K562 (cell line): ENCODE measurements at regions not wholly inside any gene's neighbourhood (a gene's known extent, or its start where the extent isn't known, plus 50 kb on each side); places are given as distances from the start of the nearest gene placed in this dataset.

ENCODE experiments used
- DNMT1 ChIP-seq: fragments of 450-650 bp; IDR thresholded peaks from 2 replicates; pipeline ENCODE4 v1.6.1; 2016; ENCODE audit warnings: antibody characterized with exemption, mild to moderate bottlenecking
- MGA ChIP-seq: fragments of 450-650 bp; IDR thresholded peaks from 2 replicates; pipeline ENCODE4 v1.6.1; 2016; ENCODE audit warnings: mild to moderate bottlenecking, moderate library complexity
- PBX2 ChIP-seq, 2 experiments: IDR thresholded peaks in 1 of 2; conservative IDR thresholded peaks in 1 of 2; 2 replicates each; pipeline ENCODE4 v1.6.1; 2016; ENCODE audit warnings: low read depth in 2 of 2, mild to moderate bottlenecking in 1 of 2, missing compliant biosample characterization in 1 of 2, missing genetic modification characterization in 1 of 2, moderate library complexity in 1 of 2
- TF ChIP-seq, protein P1 (sequence below): fragments of 450-650 bp; IDR thresholded peaks from 2 replicates; pipeline ENCODE4 v1.7.0; 2016; ENCODE audit warnings: borderline replicate concordance

DNA sequence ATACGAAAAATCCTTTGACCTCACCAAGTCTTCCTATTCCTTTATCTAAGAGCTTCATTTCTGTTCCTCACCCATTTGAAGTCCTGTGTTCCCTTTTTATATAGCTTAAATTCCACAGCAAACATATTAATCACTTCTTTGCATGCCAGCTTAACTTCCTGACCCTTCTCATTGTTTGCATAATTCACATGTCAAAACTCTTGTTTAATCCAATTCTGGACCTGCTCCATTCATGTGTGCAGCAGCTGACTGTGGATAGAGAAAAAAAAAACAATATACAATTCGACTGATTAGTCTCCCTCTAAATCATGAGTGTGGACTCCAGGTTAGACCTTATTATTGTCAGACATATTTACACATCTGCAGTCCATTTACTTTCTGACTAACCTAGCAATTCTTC is 991.2 kb upstream of the TENM4 start (continued):
- TF ChIP-seq, protein P1, sequence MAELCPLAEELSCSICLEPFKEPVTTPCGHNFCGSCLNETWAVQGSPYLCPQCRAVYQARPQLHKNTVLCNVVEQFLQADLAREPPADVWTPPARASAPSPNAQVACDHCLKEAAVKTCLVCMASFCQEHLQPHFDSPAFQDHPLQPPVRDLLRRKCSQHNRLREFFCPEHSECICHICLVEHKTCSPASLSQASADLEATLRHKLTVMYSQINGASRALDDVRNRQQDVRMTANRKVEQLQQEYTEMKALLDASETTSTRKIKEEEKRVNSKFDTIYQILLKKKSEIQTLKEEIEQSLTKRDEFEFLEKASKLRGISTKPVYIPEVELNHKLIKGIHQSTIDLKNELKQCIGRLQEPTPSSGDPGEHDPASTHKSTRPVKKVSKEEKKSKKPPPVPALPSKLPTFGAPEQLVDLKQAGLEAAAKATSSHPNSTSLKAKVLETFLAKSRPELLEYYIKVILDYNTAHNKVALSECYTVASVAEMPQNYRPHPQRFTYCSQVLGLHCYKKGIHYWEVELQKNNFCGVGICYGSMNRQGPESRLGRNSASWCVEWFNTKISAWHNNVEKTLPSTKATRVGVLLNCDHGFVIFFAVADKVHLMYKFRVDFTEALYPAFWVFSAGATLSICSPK = no peak
- TF ChIP-seq MGA (no peak), PBX2 (CRISPR knock-in tag; IDR thresholded peaks at IDR 0.05; ENCODE audit: low read depth) (no peak), PBX2 (tag; conservative IDR thresholded peaks at IDR 0.05; ENCODE audit: low read depth) (no peak), DNMT1 (no peak)
- TF ChIP-seq, all 486 proteins: peak for 0
